HUES48 (cell line): ENCODE measurements at regions not wholly inside any gene's neighbourhood (a gene's known extent, or its start where the extent isn't known, plus 50 kb on each side); places are given as distances from the start of the nearest gene placed in this dataset.
"Not testable (repeated sequence)": the region's sequence is repeated elsewhere in the genome, so short reads cannot be mapped to it uniquely, and the experiment has no call there.

Source experiments
- H3K27ac ChIP-seq: one replicate; pipeline ENCODE4 v1.7.0; 2013; ENCODE audit warnings: low read depth, low read length, inconsistent platforms
- H3K27me3 ChIP-seq: 2 replicates; pipeline ENCODE4 v1.6.1; 2013; ENCODE audit warnings: mild to moderate bottlenecking, low read length; ENCODE audit not compliant: control insufficient read depth, insufficient read depth
- H3K36me3 ChIP-seq: 2 replicates; pipeline ENCODE4 v1.6.1; 2013; ENCODE audit warnings: low read length; ENCODE audit not compliant: control insufficient read depth, insufficient read depth
- H3K4me1 ChIP-seq: 2 replicates; pipeline ENCODE4 v1.6.1; 2013; ENCODE audit warnings: mild to moderate bottlenecking, low read length; ENCODE audit not compliant: control insufficient read depth, insufficient read depth
- H3K4me3 ChIP-seq: 2 replicates; pipeline ENCODE4 v1.5.1; 2013; ENCODE audit warnings: mild to moderate bottlenecking, low read depth, low read length
- H3K9ac ChIP-seq: 2 replicates; pipeline ENCODE4 v1.6.1; 2013; ENCODE audit warnings: mild to moderate bottlenecking, low read depth, low read length, moderate library complexity
- H3K9me3 ChIP-seq: 2 replicates; pipeline ENCODE4 v1.6.1; 2013; ENCODE audit warnings: low read length; ENCODE audit not compliant: control insufficient read depth, insufficient read depth

DNA sequence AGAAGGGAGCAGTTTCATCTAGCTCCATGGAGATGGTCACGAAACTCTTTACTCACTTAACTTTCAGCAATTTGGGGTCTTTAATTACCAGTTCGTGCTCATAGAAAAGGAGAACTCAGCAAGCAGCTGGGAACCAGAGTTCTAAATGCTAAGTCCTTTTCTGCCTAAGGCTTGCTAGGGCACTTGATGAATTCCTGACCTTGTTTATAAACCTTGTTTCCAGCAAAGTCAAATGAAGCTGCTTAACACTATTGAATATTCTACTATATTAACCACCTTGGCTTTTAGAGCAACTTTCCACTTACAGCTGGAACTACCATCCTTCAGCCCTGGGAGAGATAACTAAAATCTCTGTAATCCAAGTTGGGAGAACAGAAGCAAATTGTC, 79.5 kb upstream of the TSC22D2 start:
- Histone ChIP-seq H3K4me1 (peaks cover 4% of the 10 kb centered on the region), H3K9me3 (no peaks in the 10 kb centered on the region), H3K27ac (no peak overlapping the region), H3K36me3 (no peaks in the 10 kb centered on the region), H3K27me3 (no peaks in the 10 kb centered on the region), H3K4me3 (no peak overlapping the region), H3K9ac (no peak overlapping the region)

- Histone ChIP-seq H3K9ac (no peak overlapping the region), H3K27ac (no peak overlapping the region), H3K4me1 (no peaks in the 10 kb centered on the region; the same call in 1 of the 2 replicates)
Measured at GRCh38 chr3:150327678-150328653, 80.1 kb upstream of the TSC22D2 start.

GRCh38 chr3:150324788-150325187, 83.3 kb upstream of the TSC22D2 start:
- H3K9ac ChIP-seq = no peak overlapping the region
- H3K27ac ChIP-seq = no peak overlapping the region
- no peaks in the 10 kb centered on the region for H3K27me3 ChIP-seq
- no peaks in the 10 kb centered on the region for H3K36me3 ChIP-seq
- no peaks in the 10 kb centered on the region for H3K9me3 ChIP-seq
- no peak overlapping the region for H3K4me3 ChIP-seq
- H3K4me1 ChIP-seq = no peaks in the 10 kb centered on the region

More at GRCh38 chr3:150327678-150328653, 80.1 kb upstream of the TSC22D2 start:
- Histone ChIP-seq H3K27me3 (no peaks in the 10 kb centered on the region), H3K4me3 (no peak overlapping the region), H3K36me3 (no peaks in the 10 kb centered on the region), H3K9me3 (no peaks in the 10 kb centered on the region)

DNA sequence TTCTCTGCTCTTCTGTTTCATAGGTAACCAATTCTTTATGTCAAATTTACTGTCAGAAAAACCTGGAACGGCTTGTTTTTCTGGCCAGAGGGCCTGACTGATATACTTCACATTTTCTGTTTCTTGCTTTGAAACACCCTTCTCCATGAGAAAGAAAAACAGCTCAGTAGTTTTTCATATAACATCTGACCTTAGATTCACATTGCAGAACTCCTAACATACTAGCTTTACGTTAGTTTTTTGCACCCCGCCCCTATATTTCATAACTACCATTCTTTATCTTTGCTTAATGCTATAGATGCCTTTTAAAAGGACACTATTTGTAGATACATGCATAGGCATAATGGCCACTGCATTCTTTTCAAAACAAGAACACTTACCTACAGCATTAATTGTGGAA, 83.9 kb upstream of the TSC22D2 start:
- no peaks in the 10 kb centered on the region for H3K36me3 ChIP-seq
- H3K4me3 ChIP-seq = no peak overlapping the region
- H3K4me1 ChIP-seq = no peaks in the 10 kb centered on the region
- H3K27me3 ChIP-seq = no peaks in the 10 kb centered on the region
- no peak overlapping the region for H3K27ac ChIP-seq
- H3K9me3 ChIP-seq = no peaks in the 10 kb centered on the region
- no peak overlapping the region for H3K9ac ChIP-seq

DNA sequence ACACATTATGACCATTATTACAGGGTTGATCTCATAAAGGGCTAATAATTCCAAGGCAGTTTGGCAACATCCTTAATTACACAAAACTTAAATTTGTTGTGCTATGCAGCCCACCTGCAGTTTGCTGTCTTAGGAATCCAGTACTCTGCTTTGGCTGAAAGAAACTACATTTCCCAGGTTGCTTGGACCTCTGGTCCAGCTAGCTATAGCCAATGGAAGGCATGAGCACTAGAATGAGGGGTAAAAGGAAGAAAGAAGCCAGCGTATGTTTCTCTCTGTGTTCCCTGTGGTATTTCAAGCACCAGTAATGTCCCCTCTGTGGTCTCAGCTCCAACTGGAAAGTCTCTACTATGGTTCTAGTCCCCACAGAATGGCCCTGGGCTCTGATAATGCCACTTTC, 84.3 kb upstream of the TSC22D2 start:
- H3K9ac ChIP-seq = no peak overlapping the region
- H3K9me3 ChIP-seq = no peaks in the 10 kb centered on the region
- no peaks in the 10 kb centered on the region for H3K36me3 ChIP-seq
- H3K4me1 ChIP-seq = no peaks in the 10 kb centered on the region
- H3K27ac ChIP-seq = no peak overlapping the region
- H3K4me3 ChIP-seq = no peak overlapping the region
- no peaks in the 10 kb centered on the region for H3K27me3 ChIP-seq

DNA sequence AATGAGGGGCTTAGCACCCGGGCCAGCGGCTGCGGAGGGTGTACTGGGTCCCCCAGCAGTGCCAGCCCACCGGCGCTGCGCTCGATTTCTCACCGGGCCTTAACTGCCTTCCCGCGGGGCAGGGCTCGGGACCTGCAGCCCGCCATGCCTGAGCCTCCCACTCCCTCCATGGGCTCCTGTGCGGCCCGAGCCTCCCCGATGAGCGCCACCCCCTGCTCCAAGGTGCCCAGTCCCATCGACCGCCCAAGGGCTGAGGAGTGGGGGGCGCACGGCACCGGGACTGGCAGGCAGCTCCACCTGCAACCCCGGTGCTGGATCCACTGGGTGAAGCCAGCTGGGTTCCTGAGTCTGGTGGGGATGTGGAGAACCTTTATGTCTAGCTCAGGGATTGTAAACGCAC, 85.0 kb upstream of the TSC22D2 start:
- not testable (repeated sequence) for H3K27me3 ChIP-seq, H3K36me3 ChIP-seq

DNA sequence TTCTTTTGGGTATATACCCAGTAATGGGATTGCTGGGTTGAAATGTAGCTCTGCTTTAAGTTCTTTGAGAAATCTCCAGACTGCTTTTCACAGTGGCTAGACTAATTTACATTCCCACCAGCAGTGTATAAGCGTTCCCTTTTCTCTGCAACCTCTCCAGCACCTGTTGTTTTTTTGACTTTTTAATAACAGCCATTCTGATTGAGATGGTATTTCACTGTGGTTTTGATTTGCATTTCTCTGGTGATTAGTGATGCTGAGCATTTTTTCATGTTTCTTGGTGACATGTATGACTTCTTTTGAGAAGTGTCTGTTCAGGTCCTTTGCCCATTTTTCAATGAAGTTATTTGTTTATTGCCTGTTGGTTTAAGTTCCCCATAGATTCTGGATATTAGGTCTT, 87.1 kb upstream of the TSC22D2 start:
- H3K4me1 ChIP-seq, H3K4me3 ChIP-seq, H3K9ac ChIP-seq, H3K9me3 ChIP-seq, H3K27me3 ChIP-seq, H3K36me3 ChIP-seq, H3K27ac ChIP-seq: not testable (repeated sequence)

More for the DNA sequence above, 85.0 kb upstream of the TSC22D2 start:
- not testable (repeated sequence) for H3K27ac ChIP-seq, H3K4me1 ChIP-seq, H3K4me3 ChIP-seq, H3K9ac ChIP-seq, H3K9me3 ChIP-seq

DNA sequence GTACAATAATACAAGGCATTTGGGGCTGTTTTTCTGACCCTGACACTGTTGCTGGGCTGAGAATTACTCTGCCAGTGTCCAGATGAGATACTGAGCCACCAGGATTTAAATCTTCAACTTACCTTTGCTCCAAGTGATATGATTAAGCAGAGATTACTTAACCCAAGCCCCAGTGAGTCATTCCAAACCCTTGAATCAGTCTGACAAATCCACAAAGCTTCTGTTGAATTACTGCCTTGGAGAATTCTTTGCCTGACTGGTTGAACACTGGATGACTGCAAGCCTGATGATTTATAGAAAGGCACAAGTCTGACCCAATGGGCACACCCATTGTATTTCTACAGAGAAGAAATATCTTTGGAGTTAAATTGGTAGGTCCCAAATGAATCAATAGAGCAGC, 88.2 kb upstream of the TSC22D2 start:
- Histone ChIP-seq H3K27ac (no peak overlapping the region), H3K27me3 (no peaks in the 10 kb centered on the region), H3K4me1 (0 out of 2 replicates have a peak, but pooled peaks cover 6% of the 10 kb centered on the region), H3K9ac (no peak overlapping the region), H3K9me3 (no peaks in the 10 kb centered on the region), H3K4me3 (no peak overlapping the region), H3K36me3 (no peaks in the 10 kb centered on the region)

GRCh38 chr3:150317469-150317868, 90.6 kb upstream of the TSC22D2 start:
- no peaks in the 10 kb centered on the region for H3K9me3 ChIP-seq
- H3K9ac ChIP-seq = no peak overlapping the region
- no peak overlapping the region for H3K27ac ChIP-seq
- 0 out of 2 replicates have a peak, but pooled peaks cover 6% of the 10 kb centered on the region for H3K4me1 ChIP-seq
- H3K27me3 ChIP-seq = no peaks in the 10 kb centered on the region
- H3K4me3 ChIP-seq = no peak overlapping the region
- H3K36me3 ChIP-seq = no peaks in the 10 kb centered on the region

DNA sequence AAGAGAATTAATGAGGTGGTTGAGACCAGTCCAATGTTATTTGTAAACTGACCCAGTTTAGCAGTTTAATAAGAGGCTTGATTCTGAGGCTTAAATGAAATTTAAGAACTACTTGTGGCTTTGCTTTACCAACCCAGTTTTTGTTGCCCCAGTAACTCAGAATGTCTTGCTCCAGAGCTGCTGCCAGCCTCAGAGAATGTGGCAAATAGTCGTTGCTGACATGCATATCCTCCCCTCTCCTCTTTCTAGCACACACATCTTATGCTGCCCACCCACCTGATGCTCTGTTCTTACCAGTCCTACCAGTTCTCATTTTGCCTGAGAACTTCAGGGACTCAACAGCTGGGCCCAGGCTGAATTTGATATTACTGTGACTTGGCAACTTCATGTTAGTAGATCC, 92.4 kb upstream of the TSC22D2 start:
- Histone ChIP-seq H3K4me1 (0 out of 2 replicates have a peak, but pooled peaks cover 6% of the 10 kb centered on the region), H3K9me3 (no peaks in the 10 kb centered on the region), H3K9ac (no peak overlapping the region), H3K36me3 (no peaks in the 10 kb centered on the region), H3K4me3 (no peak overlapping the region), H3K27me3 (no peaks in the 10 kb centered on the region), H3K27ac (no peak overlapping the region)

GRCh38 chr3:150314248-150315004, 93.7 kb upstream of the TSC22D2 start:
- Histone ChIP-seq H3K9me3 (no peaks in the 10 kb centered on the region), H3K27me3 (no peaks in the 10 kb centered on the region), H3K36me3 (no peaks in the 10 kb centered on the region), H3K4me3 (no peak overlapping the region), H3K9ac (no peak overlapping the region), H3K4me1 (0 out of 2 replicates have a peak, but pooled peaks cover 6% of the 10 kb centered on the region), H3K27ac (no peak overlapping the region)
